Endodermal cell (in vitro differentiated cells): ENCODE measurements at regions not wholly inside any gene's neighbourhood (a gene's known extent, or its start where the extent isn't known, plus 50 kb on each side); places are given as distances from the start of the nearest gene placed in this dataset.
"Not testable (repeated sequence)": the region's sequence is repeated elsewhere in the genome, so short reads cannot be mapped to it uniquely, and the experiment has no call there.

Experiments used
- DNase-seq: peaks from one replicate; pipeline ENCODE4 v3.0.0-alpha.2; 2017
- H3K27ac ChIP-seq: 2 replicates; pipeline ENCODE4 v1.5.1; 2013; ENCODE audit warnings: mild to moderate bottlenecking, low read depth, low read length, moderate library complexity
- H3K27me3 ChIP-seq: 2 replicates; pipeline ENCODE4 v1.6.1; 2013; ENCODE audit warnings: mild to moderate bottlenecking, low read length, moderate library complexity; ENCODE audit not compliant: insufficient read depth, control insufficient read depth, poor library complexity, severe bottlenecking
- H3K36me3 ChIP-seq: 2 replicates; pipeline ENCODE4 v1.7.0; 2013; ENCODE audit warnings: mild to moderate bottlenecking, low read length, moderate library complexity; ENCODE audit not compliant: control insufficient read depth, insufficient read depth
- H3K4me1 ChIP-seq: one replicate; pipeline ENCODE4 v1.7.0; 2013; ENCODE audit warnings: low read length; ENCODE audit not compliant: control insufficient read depth, insufficient read depth
- H3K4me3 ChIP-seq: 2 replicates; pipeline ENCODE4 v1.5.1; 2013; ENCODE audit warnings: mild to moderate bottlenecking, low read length, moderate library complexity
- H3K9ac ChIP-seq: 2 replicates; pipeline ENCODE4 v1.6.1; 2013; ENCODE audit warnings: mild to moderate bottlenecking, low read length, moderate library complexity; ENCODE audit not compliant: poor library complexity, severe bottlenecking; ENCODE audit errors: extremely low read depth
- H3K9me3 ChIP-seq: 2 replicates; pipeline ENCODE4 v1.6.1; 2013; ENCODE audit warnings: mild to moderate bottlenecking, low read length, moderate library complexity; ENCODE audit not compliant: control insufficient read depth
- H3K27ac Mint-ChIP-seq: 2 replicates; pipeline ENCODE4 v1.8.0; 2020; ENCODE audit warnings: mixed read lengths
- H3K27me3 Mint-ChIP-seq: 2 replicates; pipeline ENCODE4 v1.8.0; 2021; ENCODE audit warnings: mild to moderate bottlenecking, mixed read lengths; ENCODE audit not compliant: insufficient read depth
- H3K36me3 Mint-ChIP-seq: 2 replicates; pipeline ENCODE4 v1.8.0; 2020; ENCODE audit warnings: low read depth, mixed read lengths
- H3K4me1 Mint-ChIP-seq: 2 replicates; pipeline ENCODE4 v1.8.0; 2020; ENCODE audit warnings: mixed read lengths
- H3K4me3 Mint-ChIP-seq: 2 replicates; pipeline ENCODE4 v1.8.0; 2020; ENCODE audit warnings: mild to moderate bottlenecking, moderate library complexity, mixed read lengths
- H3K9me3 Mint-ChIP-seq: 2 replicates; pipeline ENCODE4 v1.8.0; 2020; ENCODE audit warnings: mild to moderate bottlenecking, mixed read lengths
- WGBS, 2 experiments: methylation state at CpG; one replicate each; pipeline versions ENCODE4 v1.1.5 to v1.1.7; 2013; ENCODE audit warnings: missing lambda C conversion rate in 2 of 2, mixed read lengths in 1 of 2; ENCODE audit not compliant: insufficient coverage in 1 of 2, insufficient read length in 1 of 2; 5-methylcytosine and 5-hydroxymethylcytosine counted together
- TF ChIP-seq, protein P1 (sequence below): fragments of 200-600 bp; sonication (generic); conservative IDR thresholded peaks from 2 replicates; pipeline ENCODE4 v1.5.0; 2021; ENCODE audit warnings: antibody characterized with exemption, mild to moderate bottlenecking

DNA sequence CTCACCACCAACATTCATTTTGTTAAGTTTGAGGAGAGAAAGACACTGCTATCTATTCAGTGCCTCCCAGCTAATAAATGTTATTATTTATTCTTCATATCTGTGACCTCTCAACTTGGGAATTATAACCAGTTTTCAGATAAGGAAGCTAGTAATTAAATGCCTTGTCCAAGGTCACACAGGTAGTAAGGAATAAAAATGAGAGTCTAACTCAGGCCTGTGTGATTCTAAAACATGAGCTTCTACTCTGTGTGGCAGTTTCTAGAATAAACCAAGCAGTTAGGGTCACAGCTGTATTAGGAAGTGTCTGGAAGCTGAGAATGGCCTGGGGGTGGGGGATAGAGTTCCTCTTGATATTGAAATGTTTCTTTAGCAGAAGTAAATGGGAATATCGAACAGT, 137.8 kb upstream of the LRATD1 start:
- H3K4me3 ChIP-seq, result no peak overlapping the region
- 100% methylated on average over 1 of the region's 1 CpG; no CpG with 5 or more reads in 1 of the 2 experiments for WGBS, 2 experiments
- DNase-seq, result no peak
- H3K36me3 ChIP-seq, result no peaks in the 10 kb centered on the region
- Mint-ChIP-seq H3K9me3 (no peaks in the 10 kb centered on the region), H3K4me1 (no peaks in the 10 kb centered on the region), H3K4me3 (no peak overlapping the region), H3K36me3 (no peaks in the 10 kb centered on the region), H3K27me3 (no peaks in the 10 kb centered on the region), H3K27ac (no peak overlapping the region)
- no peaks in the 10 kb centered on the region for H3K4me1 ChIP-seq
- no peak overlapping the region for H3K27ac ChIP-seq
- no peak overlapping the region for H3K9ac ChIP-seq
- TF ChIP-seq, protein P1, sequence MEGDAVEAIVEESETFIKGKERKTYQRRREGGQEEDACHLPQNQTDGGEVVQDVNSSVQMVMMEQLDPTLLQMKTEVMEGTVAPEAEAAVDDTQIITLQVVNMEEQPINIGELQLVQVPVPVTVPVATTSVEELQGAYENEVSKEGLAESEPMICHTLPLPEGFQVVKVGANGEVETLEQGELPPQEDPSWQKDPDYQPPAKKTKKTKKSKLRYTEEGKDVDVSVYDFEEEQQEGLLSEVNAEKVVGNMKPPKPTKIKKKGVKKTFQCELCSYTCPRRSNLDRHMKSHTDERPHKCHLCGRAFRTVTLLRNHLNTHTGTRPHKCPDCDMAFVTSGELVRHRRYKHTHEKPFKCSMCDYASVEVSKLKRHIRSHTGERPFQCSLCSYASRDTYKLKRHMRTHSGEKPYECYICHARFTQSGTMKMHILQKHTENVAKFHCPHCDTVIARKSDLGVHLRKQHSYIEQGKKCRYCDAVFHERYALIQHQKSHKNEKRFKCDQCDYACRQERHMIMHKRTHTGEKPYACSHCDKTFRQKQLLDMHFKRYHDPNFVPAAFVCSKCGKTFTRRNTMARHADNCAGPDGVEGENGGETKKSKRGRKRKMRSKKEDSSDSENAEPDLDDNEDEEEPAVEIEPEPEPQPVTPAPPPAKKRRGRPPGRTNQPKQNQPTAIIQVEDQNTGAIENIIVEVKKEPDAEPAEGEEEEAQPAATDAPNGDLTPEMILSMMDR, result no peak
- no peaks in the 10 kb centered on the region for H3K27me3 ChIP-seq
- no peaks in the 10 kb centered on the region for H3K9me3 ChIP-seq

DNA sequence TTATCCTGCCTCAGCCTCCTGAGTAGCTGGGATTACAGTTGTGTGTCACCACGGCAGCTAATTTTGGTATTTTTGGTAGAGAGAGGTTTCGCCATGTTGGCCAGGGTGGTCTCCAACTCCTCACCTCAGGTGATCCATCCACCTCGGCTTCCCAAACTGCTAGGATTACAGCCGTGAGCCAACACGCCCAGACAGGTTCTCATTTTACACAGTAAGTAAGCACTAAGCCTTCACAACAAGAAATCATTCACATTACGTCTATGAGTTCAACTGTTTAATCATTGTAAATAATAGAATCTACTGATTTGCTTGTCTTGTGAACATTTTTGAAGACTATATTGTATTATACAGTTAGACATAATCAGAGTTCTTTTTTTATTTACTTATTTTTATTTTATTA, 131.5 kb upstream of the LRATD1 start:
- Histone ChIP-seq H3K27ac (no peak overlapping the region), H3K4me1 (no peaks in the 10 kb centered on the region), H3K4me3 (no peak overlapping the region), H3K27me3 (no peaks in the 10 kb centered on the region), H3K9ac (no peak overlapping the region), H3K36me3 (no peaks in the 10 kb centered on the region), H3K9me3 (no peaks in the 10 kb centered on the region)
- Mint-ChIP-seq H3K27me3 (no peaks in the 10 kb centered on the region), H3K9me3 (peaks cover 2% of the 10 kb centered on the region), H3K27ac (no peak overlapping the region), H3K4me1 (no peaks in the 10 kb centered on the region), H3K36me3 (no peaks in the 10 kb centered on the region), H3K4me3 (no peak overlapping the region)
- TF ChIP-seq, protein P1, result no peak
- DNase-seq, result no peak
- WGBS, 2 experiments, result 88 to 100% methylated on average over 2 to 6 of the region's 6 CpGs

DNA sequence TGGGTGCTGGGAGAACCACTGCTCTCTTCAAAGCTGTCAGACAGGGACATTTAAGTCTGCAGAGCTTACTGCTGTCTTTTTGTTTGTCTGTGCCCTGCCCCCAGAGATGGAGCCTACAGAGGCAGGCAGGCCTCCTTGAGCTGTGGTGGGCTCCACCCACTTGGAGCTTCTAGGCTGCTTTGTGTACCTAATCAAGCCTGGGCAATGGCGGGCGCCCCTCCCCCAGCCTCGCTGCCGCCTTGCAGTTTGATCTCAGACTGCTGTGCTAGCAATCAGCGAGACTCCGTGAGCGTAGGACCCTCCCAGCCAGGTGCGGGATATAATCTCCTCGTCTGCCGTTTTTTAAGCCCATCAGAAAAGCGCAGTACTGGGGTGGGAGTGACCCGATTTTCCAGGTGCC, 125.6 kb upstream of the LRATD1 start:
- H3K4me1 ChIP-seq, H3K9ac ChIP-seq, H3K4me3 ChIP-seq, H3K27me3 Mint-ChIP-seq, H3K4me3 Mint-ChIP-seq, H3K27ac Mint-ChIP-seq, DNase-seq, H3K4me1 Mint-ChIP-seq, H3K27me3 ChIP-seq, H3K27ac ChIP-seq, H3K36me3 Mint-ChIP-seq, H3K36me3 ChIP-seq: not testable (repeated sequence)
- 90 to 100% methylated on average over 5 to 12 of the region's 12 CpGs for WGBS, 2 experiments
- peaks cover 30% of the 10 kb centered on the region for H3K9me3 Mint-ChIP-seq
- peaks cover 17% of the 10 kb centered on the region for H3K9me3 ChIP-seq

DNA sequence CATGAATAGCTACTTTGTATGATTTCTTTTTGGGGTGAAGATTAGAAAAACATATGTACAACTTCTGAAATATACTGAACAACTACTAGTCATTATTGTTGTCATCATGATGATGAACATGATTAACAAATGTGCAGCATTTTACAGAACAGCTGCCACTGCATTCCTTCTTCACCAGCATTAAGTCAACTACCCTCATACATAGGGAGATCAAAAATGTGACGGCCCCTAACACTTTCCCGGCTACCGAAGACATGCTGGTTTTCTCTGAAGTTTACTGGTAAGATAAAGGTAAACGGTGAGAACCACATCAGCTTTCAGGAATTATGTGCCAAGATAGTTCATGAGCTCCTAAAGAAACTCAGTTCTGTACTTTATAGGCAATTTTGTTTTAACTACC, 121.0 kb upstream of the LRATD1 start:
- no peaks in the 10 kb centered on the region for H3K36me3 ChIP-seq
- Mint-ChIP-seq H3K9me3 (peaks cover 29% of the 10 kb centered on the region), H3K27me3 (no peaks in the 10 kb centered on the region), H3K4me3 (no peak overlapping the region), H3K27ac (no peak overlapping the region), H3K4me1 (no peaks in the 10 kb centered on the region), H3K36me3 (no peaks in the 10 kb centered on the region)
- no peak overlapping the region for H3K27ac ChIP-seq
- H3K4me3 ChIP-seq, result no peak overlapping the region
- H3K27me3 ChIP-seq, result no peaks in the 10 kb centered on the region
- DNase-seq, result no peak
- peaks cover 17% of the 10 kb centered on the region for H3K9me3 ChIP-seq
- H3K4me1 ChIP-seq, result no peaks in the 10 kb centered on the region
- WGBS, 2 experiments, result 78 to 82% methylated on average over 4 of the region's 4 CpGs
- TF ChIP-seq, protein P1, result no peak
- H3K9ac ChIP-seq, result no peak overlapping the region
